Upper lobe of right lung (tissue), 1 donor: ENCODE measurements at regions not wholly inside any gene's neighbourhood (a gene's known extent, or its start where the extent isn't known, plus 50 kb on each side); places are given as distances from the start of the nearest gene placed in this dataset.

Experiments used
- ATAC-seq: fragments of 200-7000 bp; cut with Tn5 transposase; one replicate; pipeline ENCODE4 v1.9.1; 2020; ENCODE audit warnings: mild to moderate bottlenecking, moderate library complexity
- DNase-seq: peaks from one replicate; pipeline ENCODE4 v3.0.0-alpha.2; 2020
- H3K27ac ChIP-seq: fragments of 200-600 bp; one replicate; pipeline ENCODE4 v1.8.0; 2022
- H3K27me3 ChIP-seq: fragments of 200-600 bp; one replicate; pipeline ENCODE4 v1.8.0; 2022; ENCODE audit warnings: mild to moderate bottlenecking
- H3K36me3 ChIP-seq: fragments of 200-600 bp; one replicate; pipeline ENCODE4 v1.8.0; 2022
- H3K4me1 ChIP-seq: fragments of 200-600 bp; one replicate; pipeline ENCODE4 v1.8.0; 2022
- H3K4me3 ChIP-seq: fragments of 200-600 bp; one replicate; pipeline ENCODE4 v1.8.0; 2022; ENCODE audit warnings: mild to moderate bottlenecking
- H3K9me3 ChIP-seq: fragments of 200-600 bp; one replicate; pipeline ENCODE4 v1.8.0; 2022
- intact Hi-C: fragments of 100-400 bp; cut with DNase I; formaldehyde crosslinking; loops from one replicate; pipeline ENCODE4 v1.11.0; 2022
- TF ChIP-seq, protein P1 (sequence below): fragments of 200-600 bp; IDR thresholded peaks from one replicate; pipeline ENCODE4 v1.8.0; 2022; ENCODE audit warnings: antibody characterized with exemption
- donor health status: DM: no; HTN: yes; CAD: no; lungs with severe emphysema.

DNA sequence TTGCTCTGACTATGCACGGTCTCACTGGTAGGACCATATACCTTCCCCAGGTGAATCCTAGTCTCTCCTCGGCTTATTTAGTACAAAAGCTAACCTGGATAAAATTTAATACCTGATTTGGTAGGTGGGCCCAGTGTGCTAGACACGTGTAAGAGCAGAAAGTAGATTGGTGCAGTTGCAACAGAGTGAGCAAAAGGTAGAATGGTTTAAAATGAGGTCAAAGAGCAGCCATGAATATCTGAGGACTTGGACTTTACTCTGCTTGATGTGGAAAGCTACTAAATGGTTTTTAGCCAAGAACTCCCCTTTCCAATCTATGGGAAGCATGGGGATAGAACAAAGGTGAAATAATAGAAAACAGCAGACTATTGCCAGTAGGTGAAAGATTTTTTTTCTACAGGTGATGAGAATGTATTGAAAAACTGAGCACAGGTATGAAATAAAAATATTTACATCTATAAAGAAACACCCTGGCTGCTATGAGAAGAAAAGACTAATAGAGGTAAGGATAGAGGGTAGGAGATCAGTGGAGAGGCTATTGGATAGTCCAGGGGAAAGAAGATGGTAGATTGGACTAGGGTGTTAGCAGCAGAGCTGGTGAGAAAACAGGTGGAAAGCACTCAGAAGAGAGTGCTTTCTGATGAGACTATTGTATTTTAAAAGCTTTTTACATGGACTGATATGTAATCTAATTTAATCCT lies 61.3 kb upstream of the BCL9 start:
- Histone ChIP-seq H3K27ac (no peak overlapping the region), H3K4me1 (no peaks in the 10 kb centered on the region), H3K36me3 (no peaks in the 10 kb centered on the region), H3K27me3 (no peaks in the 10 kb centered on the region), H3K4me3 (no peak overlapping the region), H3K9me3 (no peaks in the 10 kb centered on the region)
- intact Hi-C loops = no loop called here
- TF ChIP-seq, protein P1, sequence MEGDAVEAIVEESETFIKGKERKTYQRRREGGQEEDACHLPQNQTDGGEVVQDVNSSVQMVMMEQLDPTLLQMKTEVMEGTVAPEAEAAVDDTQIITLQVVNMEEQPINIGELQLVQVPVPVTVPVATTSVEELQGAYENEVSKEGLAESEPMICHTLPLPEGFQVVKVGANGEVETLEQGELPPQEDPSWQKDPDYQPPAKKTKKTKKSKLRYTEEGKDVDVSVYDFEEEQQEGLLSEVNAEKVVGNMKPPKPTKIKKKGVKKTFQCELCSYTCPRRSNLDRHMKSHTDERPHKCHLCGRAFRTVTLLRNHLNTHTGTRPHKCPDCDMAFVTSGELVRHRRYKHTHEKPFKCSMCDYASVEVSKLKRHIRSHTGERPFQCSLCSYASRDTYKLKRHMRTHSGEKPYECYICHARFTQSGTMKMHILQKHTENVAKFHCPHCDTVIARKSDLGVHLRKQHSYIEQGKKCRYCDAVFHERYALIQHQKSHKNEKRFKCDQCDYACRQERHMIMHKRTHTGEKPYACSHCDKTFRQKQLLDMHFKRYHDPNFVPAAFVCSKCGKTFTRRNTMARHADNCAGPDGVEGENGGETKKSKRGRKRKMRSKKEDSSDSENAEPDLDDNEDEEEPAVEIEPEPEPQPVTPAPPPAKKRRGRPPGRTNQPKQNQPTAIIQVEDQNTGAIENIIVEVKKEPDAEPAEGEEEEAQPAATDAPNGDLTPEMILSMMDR = no peak
- ATAC-seq (no peak), DNase-seq (no peak)

DNA sequence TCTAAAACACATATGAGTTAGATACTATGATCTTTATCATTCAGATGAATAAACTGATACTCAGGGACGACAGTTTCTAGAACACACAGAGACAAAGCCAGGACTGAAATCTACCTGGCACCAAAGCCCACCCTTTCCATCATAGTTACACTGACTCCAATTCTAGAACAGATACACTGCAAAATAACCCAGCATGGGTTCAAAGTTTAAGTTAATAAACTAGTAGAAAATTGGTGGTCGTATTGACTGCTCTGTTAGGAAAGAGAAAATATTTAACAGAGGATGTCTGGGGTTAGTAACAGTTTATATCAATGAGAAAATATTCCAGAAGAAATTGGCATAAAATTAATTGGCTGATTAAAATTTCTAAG lies 60.8 kb upstream of the BCL9 start:
- Histone ChIP-seq H3K27me3 (no peaks in the 10 kb centered on the region), H3K27ac (no peak overlapping the region), H3K36me3 (no peaks in the 10 kb centered on the region), H3K4me3 (no peak overlapping the region), H3K9me3 (no peaks in the 10 kb centered on the region), H3K4me1 (no peaks in the 10 kb centered on the region)
- TF ChIP-seq, protein P1 = no peak
- ATAC-seq = no peak
- no peak for DNase-seq
- intact Hi-C loops = no loop called here

DNA sequence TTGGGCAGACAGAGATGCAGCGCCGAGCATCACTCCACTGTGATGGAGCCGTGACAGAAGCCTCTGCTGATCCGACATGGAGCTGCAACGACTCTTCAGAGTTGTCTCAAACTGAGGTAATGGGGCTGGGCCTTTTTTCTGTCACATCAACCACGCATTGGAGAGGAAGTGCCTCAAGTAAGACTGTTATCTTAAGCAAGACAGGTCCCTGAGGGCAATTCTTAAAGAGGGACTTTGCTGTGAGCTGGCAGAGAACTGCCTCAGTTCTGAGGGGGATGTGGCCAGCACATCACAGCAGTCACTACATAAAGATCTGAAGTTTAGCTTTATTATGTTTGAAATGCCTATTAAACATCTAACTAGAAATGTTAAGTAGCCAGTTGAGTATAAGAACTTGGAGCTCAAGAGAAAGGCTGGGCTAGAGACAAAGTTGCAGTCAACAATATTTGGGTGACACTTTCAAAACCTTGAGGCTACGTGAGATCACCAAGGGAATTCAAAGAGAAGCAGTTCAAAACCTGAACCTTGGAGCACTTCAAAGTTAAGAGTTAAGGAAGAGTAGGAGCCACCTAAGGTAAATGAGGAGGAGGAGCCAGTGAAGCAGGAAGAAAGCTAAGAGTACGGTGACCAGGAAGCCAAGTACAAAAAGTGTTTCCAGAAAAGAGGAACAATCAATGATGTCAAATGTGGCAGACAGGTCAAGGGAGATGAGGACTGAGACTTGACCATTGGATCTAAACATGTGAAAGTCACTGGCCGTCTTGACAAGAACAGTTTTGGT lies 54.2 kb upstream of the BCL9 start:
- DNase-seq = no peak
- no peaks in the 10 kb centered on the region for H3K9me3 ChIP-seq
- TF ChIP-seq, protein P1 = no peak
- H3K27ac ChIP-seq = no peak overlapping the region
- intact Hi-C loops = no loop called here
- peak; percentile 41 for ATAC-seq
- H3K4me1 ChIP-seq = no peaks in the 10 kb centered on the region
- H3K4me3 ChIP-seq = no peak overlapping the region
- H3K27me3 ChIP-seq = no peaks in the 10 kb centered on the region
- H3K36me3 ChIP-seq = no peaks in the 10 kb centered on the region

DNA sequence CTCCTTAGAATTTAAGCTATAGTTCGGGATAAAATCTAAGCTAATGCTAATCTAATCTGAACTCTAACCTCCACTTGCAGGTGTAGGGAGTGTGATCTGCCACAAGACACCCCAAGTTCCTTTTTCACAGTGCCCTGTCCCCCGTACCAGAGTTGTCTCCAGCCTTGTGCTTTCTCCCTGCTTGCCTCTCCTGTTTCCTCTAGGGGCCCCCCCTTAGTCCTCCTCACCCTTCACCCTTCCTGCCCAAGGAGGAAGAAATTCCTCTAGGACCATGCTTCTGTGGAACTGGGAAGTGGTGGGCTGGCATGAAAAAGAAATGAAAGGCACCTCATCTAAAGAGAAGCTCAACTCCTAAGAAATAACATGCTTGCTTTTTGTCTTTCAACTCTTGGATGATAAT lies 50.2 kb upstream of the BCL9 start:
- Histone ChIP-seq H3K4me1 (no peaks in the 10 kb centered on the region), H3K27ac (no peak overlapping the region), H3K9me3 (no peaks in the 10 kb centered on the region), H3K4me3 (no peak overlapping the region), H3K27me3 (peaks cover 4% of the 10 kb centered on the region), H3K36me3 (no peaks in the 10 kb centered on the region)
- TF ChIP-seq, protein P1 = no peak
- intact Hi-C loops = loop anchor here (5.0 kb wide), 1 partner anchor 136 kb away; no protein-coding TSS in a partner anchor
- ATAC-seq = no peak
- DNase-seq = no peak
